NCI-H510A treated with DMSO at 0.1 percent for 48 hours (cell line): ENCODE measurements at regions not wholly inside any gene's neighbourhood (a gene's known extent, or its start where the extent isn't known, plus 50 kb on each side); places are given as distances from the start of the nearest gene placed in this dataset.
A peak's percentile ranks its signal among the peaks of the same experiment; 100 is the strongest.

Experiments used
- DNase-seq: peaks from one replicate; lab custom pipeline; 2025; lab: John Stamatoyannopoulos, UW

DNA sequence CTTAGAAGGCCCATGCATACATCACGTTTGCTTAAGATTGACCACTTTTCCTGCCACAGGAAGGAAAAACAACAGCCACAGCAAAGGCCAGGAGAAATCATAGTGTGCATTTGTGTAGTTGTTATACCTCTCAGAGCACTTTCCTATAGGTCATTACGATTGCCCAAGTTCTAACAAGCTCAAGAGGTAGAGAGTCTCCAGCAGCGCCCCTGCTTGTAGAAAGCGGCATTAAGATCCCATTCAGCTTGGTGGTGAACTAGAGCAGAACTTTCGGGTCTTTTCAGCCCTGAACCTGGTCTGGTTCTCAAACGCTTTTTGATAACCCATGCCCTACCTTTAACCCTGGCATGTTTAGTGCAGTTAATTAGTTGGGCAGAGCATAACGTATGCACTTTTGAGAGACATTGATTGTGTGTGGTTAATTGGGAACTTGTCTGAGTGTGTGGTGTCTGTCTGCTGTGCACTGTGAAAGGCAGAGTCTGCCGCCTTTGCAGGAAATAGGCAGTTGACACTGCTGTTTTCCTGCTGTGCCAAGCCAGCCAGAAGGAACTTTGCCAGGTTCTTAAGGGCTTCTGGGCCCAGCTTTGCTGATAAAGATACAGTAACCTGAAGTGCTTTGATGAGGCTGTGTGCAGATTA, 109.9 kb upstream of the CLMP start:
- DNase-seq, result no peak

- no peak for DNase-seq
These were observed 108.9 kb upstream of the CLMP start for GRCh38 chr11:123303924-123304323.

- DNase-seq, result no peak
These were observed 107.7 kb upstream of the CLMP start for GRCh38 chr11:123302751-123303195.

DNA sequence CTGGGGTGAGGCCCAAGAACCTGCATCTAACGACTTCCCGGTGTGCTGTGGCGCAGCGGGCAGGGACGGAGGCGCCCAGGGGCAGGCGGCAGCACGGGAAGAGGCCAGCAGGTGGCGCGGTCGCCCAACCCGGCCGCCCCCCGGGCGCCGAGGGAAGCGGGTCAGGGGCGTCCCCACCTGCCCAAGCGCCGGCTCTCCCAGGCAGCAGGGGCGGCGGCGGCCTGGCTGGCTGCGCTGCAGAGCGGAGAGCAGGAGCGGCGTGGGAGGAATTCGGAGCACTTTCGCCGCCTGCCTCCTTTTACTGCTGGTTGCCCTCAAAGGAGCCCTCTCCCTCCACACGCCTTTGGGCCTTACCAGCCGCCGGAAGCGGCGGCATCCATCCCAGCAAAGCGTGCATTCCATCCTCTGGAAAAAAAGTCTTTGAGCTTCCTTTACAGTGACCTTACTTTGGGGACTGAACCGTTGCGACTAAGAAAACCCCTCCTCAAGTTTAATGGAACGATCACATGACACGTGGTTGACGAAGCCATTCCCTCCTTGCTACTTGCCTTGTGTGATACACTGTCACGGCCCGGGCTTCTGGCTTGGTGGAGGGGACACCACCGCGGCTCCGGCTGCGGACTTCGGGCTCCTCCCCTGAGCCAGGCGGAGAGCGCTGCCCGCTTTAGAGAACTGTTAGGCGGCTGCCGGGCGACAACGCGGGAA, 106.8 kb upstream of the CLMP start:
- no peak for DNase-seq

DNA sequence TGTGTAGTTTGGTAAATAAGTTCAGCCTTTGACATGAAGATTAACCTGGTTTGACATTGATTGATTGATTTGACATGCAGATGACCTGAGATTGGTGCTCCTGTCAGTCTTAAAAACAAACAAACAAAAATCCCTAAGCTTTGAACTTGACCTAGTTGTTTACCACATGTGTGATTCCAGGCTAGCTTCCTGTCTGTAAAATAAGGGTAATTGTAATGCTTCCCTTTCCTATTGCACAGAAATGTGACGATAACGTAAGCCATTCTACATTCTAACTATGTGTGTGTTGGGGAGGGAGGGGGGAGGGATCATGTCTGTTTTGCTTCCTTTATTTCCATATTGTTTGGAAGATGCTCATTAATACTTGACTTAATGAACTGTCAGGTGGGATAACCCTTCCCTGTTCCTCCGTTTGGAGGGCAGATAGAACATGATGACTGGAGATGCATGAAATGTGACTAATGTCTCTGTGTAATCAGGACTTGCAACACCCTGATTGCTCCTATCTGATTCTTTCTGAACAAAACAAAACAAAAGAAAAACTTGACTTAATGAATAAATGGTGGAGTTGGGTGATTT, 106.1 kb upstream of the CLMP start:
- no peak for DNase-seq

- no peak for DNase-seq
These were observed 104.7 kb upstream of the CLMP start for GRCh38 chr11:123299721-123300120.

GRCh38 chr11:123298488-123299447, 103.7 kb upstream of the CLMP start:
- DNase-seq, result no peak

- no peak for DNase-seq
These were observed 97.6 kb upstream of the CLMP start for GRCh38 chr11:123292647-123293046.

- DNase-seq, result no peak
These were observed 96.3 kb upstream of the CLMP start for GRCh38 chr11:123291201-123291869.

- no peak for DNase-seq
These were observed 91.7 kb upstream of the CLMP start for GRCh38 chr11:123286761-123287160.

DNA sequence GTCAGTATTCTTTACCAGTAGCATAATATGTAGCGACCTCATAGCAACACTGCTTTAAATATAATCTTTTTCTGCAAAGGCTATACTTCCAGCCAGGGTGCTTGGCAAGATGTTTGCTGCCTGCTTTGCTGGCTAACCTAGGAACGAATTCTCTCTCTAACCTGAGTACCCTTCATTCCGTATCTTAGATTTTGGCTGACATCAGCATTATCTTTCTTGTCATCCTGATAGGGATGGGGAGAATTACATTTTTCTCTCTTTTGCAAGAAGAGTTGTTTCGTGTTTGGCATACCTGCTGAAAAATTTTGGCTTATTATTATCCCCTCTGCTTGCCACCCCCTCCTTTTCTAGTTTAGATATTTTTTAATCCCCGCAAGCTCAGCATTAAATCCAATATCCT, 91.2 kb upstream of the CLMP start:
- no peak for DNase-seq

DNA sequence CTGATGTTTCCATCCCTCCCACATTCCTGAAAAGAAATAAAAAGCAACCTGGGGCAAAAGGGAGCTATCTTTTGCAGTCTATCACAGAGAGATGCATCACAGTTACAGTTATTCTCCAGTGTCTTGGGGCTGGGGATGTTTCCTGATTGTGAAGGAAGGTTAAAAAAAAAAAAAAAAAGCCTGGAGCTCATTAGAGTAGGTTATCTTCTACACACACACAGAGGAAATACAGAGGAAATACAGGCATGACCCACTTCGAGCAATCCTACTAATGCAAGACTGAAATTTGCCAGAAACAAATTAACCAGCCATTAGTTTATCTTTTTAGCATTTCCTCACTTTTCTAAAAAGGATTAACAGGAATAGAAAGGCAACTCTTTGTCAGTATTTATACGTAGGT, 89.4 kb upstream of the CLMP start:
- DNase-seq, result no peak

- DNase-seq, result no peak
These were observed 87.5 kb upstream of the CLMP start for GRCh38 chr11:123282597-123282996.

- no peak for DNase-seq
These were observed 78.6 kb upstream of the CLMP start for GRCh38 chr11:123273616-123274015.

DNA sequence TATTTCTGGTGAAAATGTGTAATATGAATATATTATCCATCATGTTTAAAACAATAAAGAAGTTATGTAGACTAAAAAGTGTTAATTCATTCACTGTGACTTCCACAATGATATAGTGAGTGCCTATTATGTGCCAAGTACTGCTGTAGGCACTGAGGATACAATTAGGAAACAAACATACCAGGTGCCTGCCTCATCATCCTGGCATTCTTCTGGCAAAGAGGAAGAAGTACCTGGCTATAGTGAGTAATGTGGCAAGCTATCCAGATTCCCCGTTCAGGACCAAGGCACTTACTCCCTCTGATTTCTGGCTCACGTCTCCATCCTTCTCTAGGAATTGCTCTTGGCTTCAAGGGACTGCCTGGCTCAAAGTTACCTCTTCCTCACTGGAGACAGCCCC, 77.5 kb upstream of the CLMP start:
- no peak for DNase-seq

- no peak for DNase-seq
These were observed 73.1 kb upstream of the CLMP start for GRCh38 chr11:123268156-123268555.

DNA sequence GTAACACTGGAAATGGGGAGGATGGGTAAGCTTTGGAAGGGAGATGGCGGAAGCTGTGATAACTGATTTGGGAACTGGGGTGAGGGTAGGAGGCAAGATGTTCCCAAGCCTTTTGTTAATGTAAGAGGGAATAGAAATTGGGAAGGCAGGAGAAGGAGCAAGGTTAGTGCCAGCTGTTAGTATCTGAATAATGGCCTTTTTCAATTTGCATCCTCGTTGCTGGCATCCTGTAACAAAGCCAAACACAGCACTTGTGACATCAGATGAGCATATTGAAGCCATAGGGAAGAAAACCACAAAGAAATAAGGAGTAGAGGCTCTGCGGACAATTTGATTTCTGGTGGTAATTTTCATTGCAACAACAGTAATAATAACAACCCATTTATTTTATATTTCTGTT, 70.9 kb upstream of the CLMP start:
- no peak for DNase-seq

DNA sequence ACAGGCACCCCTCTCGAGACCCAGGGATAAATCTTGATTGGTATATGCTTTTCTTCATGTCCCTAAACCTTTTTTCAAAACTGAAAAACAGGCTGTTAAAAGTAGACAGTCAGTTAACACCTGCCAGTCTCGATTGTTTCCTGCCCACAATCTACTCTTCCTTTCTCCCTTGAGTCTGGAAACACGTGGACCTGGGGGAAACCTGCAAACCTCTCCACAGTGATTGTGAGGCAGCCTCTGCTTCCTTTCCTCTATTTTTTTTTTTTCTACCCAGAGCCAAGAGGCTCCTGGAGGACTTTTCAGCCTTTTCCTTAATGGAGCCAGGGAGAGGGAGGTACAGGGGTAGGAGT, 69.4 kb upstream of the CLMP start:
- no peak for DNase-seq

- peak; percentile 9 for DNase-seq
These were observed 66.5 kb upstream of the CLMP start for GRCh38 chr11:123261345-123262106.

DNA sequence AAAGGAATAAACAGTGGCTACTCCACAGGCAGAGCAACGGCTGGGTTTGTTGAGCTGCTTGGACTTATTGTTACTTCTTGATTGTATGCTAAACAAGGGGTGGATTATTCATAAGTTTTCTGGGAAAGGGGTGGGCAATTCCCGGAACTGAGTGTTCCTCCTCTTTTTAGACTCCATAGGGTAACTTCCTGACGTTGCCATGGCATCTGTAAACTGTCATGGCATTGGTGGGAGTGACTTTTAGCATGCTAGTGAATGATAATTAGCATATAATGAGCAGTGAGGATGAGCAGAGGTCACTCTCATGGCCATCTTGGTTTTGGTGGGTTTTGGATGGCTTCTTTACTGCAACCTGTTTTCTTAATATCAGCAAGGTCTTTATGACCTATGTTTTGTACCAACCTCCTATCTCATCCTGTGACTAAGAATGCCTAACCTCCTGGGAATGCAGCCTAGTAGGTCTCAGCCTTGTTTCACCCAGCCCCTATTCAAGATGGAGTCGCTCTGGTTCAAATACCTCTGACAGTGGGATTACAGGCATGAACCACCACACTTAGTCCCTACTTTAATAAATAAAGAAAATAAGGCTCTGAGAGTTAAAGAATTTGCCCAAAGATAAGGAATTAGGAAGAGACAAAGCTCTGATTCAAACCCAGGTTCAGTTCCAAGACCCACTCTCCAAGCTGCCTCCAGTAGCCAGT, 65.6 kb upstream of the CLMP start:
- no peak for DNase-seq

- no peak for DNase-seq
These were observed 63.8 kb upstream of the CLMP start for GRCh38 chr11:123258877-123259276.
